ENCODE measurements at regions not wholly inside any gene's neighbourhood (a gene's known extent, or its start where the extent isn't known, plus 50 kb on each side); places are given as distances from the start of the nearest gene placed in this dataset.

DNA sequence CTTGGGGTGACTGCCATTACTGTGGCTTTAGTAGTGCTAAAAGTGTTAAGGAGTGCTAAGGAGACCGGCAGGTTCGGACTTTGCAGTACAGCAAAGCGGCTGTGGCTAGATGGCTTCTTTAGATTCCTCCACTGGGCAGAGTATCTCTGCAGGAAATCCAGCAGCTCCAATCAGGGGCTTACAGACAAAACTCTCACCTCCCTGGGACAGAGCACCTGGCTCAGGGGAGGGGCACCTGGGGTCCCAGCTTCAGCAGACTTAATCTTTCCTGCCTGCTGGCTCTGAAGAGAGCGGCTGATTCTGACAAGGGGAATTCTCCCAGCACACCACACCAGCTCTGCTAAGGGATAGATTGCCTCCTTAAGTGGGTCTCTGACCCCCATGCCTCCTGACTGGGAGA lies 668.8 kb upstream of the TENM4 start (continued):
- TF ChIP-seq WRNIP1 (IDR thresholded peaks at IDR 0.05; ENCODE audit: borderline replicate concordance, low read depth, low read length) = no peak

DNA sequence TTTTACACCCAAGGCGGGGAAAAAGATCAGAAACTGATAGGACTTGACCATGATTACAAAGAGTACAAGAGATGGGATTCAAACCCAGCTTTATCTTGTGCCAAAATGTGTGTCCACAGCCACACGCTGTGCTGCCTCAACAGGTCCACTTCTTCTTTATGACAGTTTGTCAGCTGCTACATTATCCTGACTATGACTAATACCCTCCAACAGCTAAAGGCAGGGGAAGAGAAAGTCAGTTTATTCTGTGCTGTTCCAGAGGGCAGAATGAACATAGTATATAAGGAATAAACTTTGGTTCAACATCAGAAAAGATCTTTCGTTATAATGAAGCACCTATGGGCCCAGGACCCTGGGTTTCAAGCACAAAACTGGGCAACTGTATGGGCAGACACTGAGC lies 668.2 kb upstream of the TENM4 start:
- POLR2A ChIA-PET = interaction anchor here (0.5 kb wide), 1 partner anchor 95 kb away, joined by 5 read pairs; no protein-coding TSS in a partner anchor
- no peak overlapping the region for H3K27ac ChIP-seq (ENCODE audit: control insufficient read depth, insufficient read depth)
- H4K20me1 ChIP-seq (ENCODE audit: control insufficient read depth, insufficient read depth) = no peaks in the 10 kb centered on the region
- H3K9me3 ChIP-seq (replicated peaks; ENCODE audit: control insufficient read depth, insufficient read depth, low read length) = no peaks in the 10 kb centered on the region
- CTCF ChIA-PET = no interaction called here
- H2AFZ ChIP-seq (ENCODE audit: control insufficient read depth, low read depth, low read length) = no peak overlapping the region
- BruUV-seq (replicated peaks) = no TSS peak
- SMC1A ChIA-PET (ENCODE audit: uncharacterized antibody, unreplicated experiment) = no interaction called here
- H3K4me1 ChIP-seq (ENCODE audit: control insufficient read depth, insufficient read depth, low read length) = no peaks in the 10 kb centered on the region
- DNase-seq (ENCODE audit: low read depth, low spot score) (no peak), ATAC-seq (no peak), FAIRE-seq (no peak)
- 27% methylated on average over 3 of the region's 3 CpGs for WGBS (ENCODE audit: insufficient coverage, insufficient replicate concordance, low lambda C conversion rate, missing lambda C conversion rate)
- RAD21 ChIA-PET (ENCODE audit: unreplicated experiment) = no interaction called here
- no peak overlapping the region for H3K4me3 ChIP-seq
- in situ Hi-C loops (cut with MboI) = no loop called here
- intact Hi-C loops (cut with micrococcal nuclease; ENCODE audit: unreplicated experiment) = no loop called here
- no peak overlapping the region for H3K4me2 ChIP-seq (ENCODE audit: control insufficient read depth, insufficient read depth)
- no peaks in the 10 kb centered on the region for H3K79me2 ChIP-seq (ENCODE audit: control insufficient read depth, insufficient read depth, low read length)
- H3K36me3 ChIP-seq (ENCODE audit: control insufficient read depth in 2 of 2, insufficient read depth in 2 of 2, low read length in 1 of 2) = no peaks in the 10 kb centered on the region
- H3K27me3 ChIP-seq (replicated peaks in 1 of 2; ENCODE audit: control insufficient read depth in 2 of 2, insufficient read depth in 2 of 2, low read length in 1 of 2) = no peaks in the 10 kb centered on the region
- H3K9ac ChIP-seq (ENCODE audit: control insufficient read depth, insufficient read depth, low read length) = no peak overlapping the region
- TF ChIP-seq MXI1 (IDR thresholded peaks at IDR 0.05; ENCODE audit: low read depth, low read length) = no peak
- TF ChIP-seq, protein P1, sequence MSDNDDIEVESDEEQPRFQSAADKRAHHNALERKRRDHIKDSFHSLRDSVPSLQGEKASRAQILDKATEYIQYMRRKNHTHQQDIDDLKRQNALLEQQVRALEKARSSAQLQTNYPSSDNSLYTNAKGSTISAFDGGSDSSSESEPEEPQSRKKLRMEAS (IDR thresholded peaks at IDR 0.05; ENCODE audit: low read depth, low read length) = no peak
- TF ChIP-seq, protein P2, sequence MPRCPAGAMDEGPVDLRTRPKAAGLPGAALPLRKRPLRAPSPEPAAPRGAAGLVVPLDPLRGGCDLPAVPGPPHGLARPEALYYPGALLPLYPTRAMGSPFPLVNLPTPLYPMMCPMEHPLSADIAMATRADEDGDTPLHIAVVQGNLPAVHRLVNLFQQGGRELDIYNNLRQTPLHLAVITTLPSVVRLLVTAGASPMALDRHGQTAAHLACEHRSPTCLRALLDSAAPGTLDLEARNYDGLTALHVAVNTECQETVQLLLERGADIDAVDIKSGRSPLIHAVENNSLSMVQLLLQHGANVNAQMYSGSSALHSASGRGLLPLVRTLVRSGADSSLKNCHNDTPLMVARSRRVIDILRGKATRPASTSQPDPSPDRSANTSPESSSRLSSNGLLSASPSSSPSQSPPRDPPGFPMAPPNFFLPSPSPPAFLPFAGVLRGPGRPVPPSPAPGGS (IDR thresholded peaks at IDR 0.05; ENCODE audit: borderline replicate concordance, insufficient read depth, low read depth, low read length, poor library complexity, severe bottlenecking) = no peak
- TF ChIP-seq BHLHE40 (IDR thresholded peaks at IDR 0.05; ENCODE audit: borderline replicate concordance in 1 of 2, low read depth in 2 of 2, low read length in 1 of 2) = no peak
- no peak for TF ChIP-seq SREBF1 (IDR thresholded peaks at IDR 0.05; ENCODE audit: low read length)
- TF ChIP-seq, protein P3, sequence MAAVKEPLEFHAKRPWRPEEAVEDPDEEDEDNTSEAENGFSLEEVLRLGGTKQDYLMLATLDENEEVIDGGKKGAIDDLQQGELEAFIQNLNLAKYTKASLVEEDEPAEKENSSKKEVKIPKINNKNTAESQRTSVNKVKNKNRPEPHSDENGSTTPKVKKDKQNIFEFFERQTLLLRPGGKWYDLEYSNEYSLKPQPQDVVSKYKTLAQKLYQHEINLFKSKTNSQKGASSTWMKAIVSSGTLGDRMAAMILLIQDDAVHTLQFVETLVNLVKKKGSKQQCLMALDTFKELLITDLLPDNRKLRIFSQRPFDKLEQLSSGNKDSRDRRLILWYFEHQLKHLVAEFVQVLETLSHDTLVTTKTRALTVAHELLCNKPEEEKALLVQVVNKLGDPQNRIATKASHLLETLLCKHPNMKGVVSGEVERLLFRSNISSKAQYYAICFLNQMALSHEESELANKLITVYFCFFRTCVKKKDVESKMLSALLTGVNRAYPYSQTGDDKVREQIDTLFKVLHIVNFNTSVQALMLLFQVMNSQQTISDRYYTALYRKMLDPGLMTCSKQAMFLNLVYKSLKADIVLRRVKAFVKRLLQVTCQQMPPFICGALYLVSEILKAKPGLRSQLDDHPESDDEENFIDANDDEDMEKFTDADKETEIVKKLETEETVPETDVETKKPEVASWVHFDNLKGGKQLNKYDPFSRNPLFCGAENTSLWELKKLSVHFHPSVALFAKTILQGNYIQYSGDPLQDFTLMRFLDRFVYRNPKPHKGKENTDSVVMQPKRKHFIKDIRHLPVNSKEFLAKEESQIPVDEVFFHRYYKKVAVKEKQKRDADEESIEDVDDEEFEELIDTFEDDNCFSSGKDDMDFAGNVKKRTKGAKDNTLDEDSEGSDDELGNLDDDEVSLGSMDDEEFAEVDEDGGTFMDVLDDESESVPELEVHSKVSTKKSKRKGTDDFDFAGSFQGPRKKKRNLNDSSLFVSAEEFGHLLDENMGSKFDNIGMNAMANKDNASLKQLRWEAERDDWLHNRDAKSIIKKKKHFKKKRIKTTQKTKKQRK (IDR thresholded peaks at IDR 0.05; ENCODE audit: low read depth, low read length) = no peak
- TF ChIP-seq HDAC2 (IDR thresholded peaks at IDR 0.05) = no peak
- TF ChIP-seq ASH2L (IDR thresholded peaks at IDR 0.05; ENCODE audit: borderline replicate concordance, low read depth) = no peak
- no peak for TF ChIP-seq POLR2AphosphoS2 (IDR thresholded peaks at IDR 0.05; ENCODE audit: low read depth, low read length)
- TF ChIP-seq, protein P4, sequence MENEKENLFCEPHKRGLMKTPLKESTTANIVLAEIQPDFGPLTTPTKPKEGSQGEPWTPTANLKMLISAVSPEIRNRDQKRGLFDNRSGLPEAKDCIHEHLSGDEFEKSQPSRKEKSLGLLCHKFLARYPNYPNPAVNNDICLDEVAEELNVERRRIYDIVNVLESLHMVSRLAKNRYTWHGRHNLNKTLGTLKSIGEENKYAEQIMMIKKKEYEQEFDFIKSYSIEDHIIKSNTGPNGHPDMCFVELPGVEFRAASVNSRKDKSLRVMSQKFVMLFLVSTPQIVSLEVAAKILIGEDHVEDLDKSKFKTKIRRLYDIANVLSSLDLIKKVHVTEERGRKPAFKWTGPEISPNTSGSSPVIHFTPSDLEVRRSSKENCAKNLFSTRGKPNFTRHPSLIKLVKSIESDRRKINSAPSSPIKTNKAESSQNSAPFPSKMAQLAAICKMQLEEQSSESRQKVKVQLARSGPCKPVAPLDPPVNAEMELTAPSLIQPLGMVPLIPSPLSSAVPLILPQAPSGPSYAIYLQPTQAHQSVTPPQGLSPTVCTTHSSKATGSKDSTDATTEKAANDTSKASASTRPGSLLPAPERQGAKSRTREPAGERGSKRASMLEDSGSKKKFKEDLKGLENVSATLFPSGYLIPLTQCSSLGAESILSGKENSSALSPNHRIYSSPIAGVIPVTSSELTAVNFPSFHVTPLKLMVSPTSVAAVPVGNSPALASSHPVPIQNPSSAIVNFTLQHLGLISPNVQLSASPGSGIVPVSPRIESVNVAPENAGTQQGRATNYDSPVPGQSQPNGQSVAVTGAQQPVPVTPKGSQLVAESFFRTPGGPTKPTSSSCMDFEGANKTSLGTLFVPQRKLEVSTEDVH (IDR thresholded peaks at IDR 0.05; ENCODE audit: low read depth, partially characterized antibody) = no peak
- TF ChIP-seq WRNIP1 (IDR thresholded peaks at IDR 0.05; ENCODE audit: borderline replicate concordance, low read depth, low read length) = no peak
- TF ChIP-seq, protein P5, sequence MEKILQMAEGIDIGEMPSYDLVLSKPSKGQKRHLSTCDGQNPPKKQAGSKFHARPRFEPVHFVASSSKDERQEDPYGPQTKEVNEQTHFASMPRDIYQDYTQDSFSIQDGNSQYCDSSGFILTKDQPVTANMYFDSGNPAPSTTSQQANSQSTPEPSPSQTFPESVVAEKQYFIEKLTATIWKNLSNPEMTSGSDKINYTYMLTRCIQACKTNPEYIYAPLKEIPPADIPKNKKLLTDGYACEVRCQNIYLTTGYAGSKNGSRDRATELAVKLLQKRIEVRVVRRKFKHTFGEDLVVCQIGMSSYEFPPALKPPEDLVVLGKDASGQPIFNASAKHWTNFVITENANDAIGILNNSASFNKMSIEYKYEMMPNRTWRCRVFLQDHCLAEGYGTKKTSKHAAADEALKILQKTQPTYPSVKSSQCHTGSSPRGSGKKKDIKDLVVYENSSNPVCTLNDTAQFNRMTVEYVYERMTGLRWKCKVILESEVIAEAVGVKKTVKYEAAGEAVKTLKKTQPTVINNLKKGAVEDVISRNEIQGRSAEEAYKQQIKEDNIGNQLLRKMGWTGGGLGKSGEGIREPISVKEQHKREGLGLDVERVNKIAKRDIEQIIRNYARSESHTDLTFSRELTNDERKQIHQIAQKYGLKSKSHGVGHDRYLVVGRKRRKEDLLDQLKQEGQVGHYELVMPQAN (conservative IDR thresholded peaks at IDR 0.05) = no peak
- TF ChIP-seq TAF1 (IDR thresholded peaks at IDR 0.05; ENCODE audit: borderline replicate concordance, low read depth, low read length) = no peak
